ENCODE measurements at regions not wholly inside any gene's neighbourhood (a gene's known extent, or its start where the extent isn't known, plus 50 kb on each side); places are given as distances from the start of the nearest gene placed in this dataset.

DNA sequence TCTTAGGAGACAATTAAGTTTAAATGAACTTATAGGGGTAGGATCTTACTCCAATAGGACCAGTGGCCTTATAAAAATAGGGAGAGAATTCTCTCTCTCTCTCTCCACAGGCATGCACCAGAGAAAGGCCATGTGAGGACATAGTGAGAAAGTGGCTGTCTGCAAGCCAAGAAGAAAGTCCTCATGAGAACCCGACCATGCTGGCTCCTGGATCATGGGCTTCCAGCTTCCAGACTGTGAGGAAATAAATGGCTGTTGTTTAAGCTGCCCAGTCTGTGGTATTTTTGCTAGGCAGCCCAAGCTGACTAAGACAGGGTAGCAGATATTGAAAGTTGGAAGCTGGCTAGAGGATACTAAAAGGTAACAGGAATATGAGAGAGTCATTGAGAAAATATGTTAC, 454.0 kb downstream of the NBAS start:
- no peak for DNase-seq

- no peak for DNase-seq
These were observed 449.4 kb downstream of the NBAS start for GRCh38 chr2:15111718-15112117.

GRCh38 chr2:15112216-15112615, 448.9 kb downstream of the NBAS start:
- no peak for DNase-seq

- no peak for DNase-seq
These were observed 445.4 kb downstream of the NBAS start for GRCh38 chr2:15115776-15116175.

DNA sequence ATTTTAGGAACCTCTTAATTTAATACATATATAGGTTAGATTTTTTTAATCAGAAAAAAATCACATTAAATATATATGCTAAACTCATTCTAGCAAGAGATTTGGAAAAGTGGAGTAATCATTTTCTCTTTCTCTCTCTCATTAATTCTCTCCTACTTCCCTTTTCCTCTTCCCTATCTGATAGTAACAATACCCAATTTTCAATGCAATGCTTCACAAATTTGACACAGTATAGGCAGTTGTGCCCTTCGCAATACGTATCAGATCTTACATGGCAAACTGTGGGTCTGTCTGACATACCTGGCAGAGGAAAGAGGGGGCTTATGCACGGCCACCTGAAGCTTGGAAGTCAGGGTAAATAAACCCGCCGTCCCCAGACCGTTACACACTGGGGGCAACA, 444.3 kb downstream of the NBAS start:
- no peak for DNase-seq
